Activated naive CD4-positive, alpha-beta T cell treated with anti-CD3 and anti-CD28 coated beads for 36 hours (primary cell): ENCODE measurements at regions not wholly inside any gene's neighbourhood (a gene's known extent, or its start where the extent isn't known, plus 50 kb on each side); places are given as distances from the start of the nearest gene placed in this dataset.
"Not testable (repeated sequence)": the region's sequence is repeated elsewhere in the genome, so short reads cannot be mapped to it uniquely, and the experiment has no call there.

Source experiments
- CTCF ChIA-PET: fragments of 350-600 bp; sonication (Branson Sonifier 250); formaldehyde crosslinking; loops from one replicate; lab custom pipeline; 2021; ENCODE audit warnings: antibody characterized with exemption; lab: Charles Lee
- DNase-seq: peaks from one replicate; pipeline ENCODE4 v3.0.0-alpha.2; 2020
- H3K27ac Mint-ChIP-seq: one replicate; pipeline ENCODE4 v1.8.0; 2021; ENCODE audit warnings: mild to moderate bottlenecking, mixed read lengths
- H3K27me3 Mint-ChIP-seq: one replicate; pipeline ENCODE4 v1.8.0; 2021; ENCODE audit warnings: low read depth, mixed read lengths
- H3K36me3 Mint-ChIP-seq: one replicate; pipeline ENCODE4 v1.8.0; 2021; ENCODE audit warnings: low read depth, mixed read lengths
- H3K4me1 Mint-ChIP-seq: one replicate; pipeline ENCODE4 v1.8.0; 2021; ENCODE audit warnings: low read depth, mixed read lengths
- H3K4me3 Mint-ChIP-seq: one replicate; pipeline ENCODE4 v1.8.0; 2021; ENCODE audit warnings: mild to moderate bottlenecking, moderate library complexity, mixed read lengths
- H3K9me3 Mint-ChIP-seq: one replicate; pipeline ENCODE4 v1.8.0; 2021; ENCODE audit warnings: mixed read lengths
- intact Hi-C: fragments of 100-400 bp; cut with micrococcal nuclease; formaldehyde crosslinking; loops from one replicate; pipeline ENCODE4 v1.15.1; 2023

DNA sequence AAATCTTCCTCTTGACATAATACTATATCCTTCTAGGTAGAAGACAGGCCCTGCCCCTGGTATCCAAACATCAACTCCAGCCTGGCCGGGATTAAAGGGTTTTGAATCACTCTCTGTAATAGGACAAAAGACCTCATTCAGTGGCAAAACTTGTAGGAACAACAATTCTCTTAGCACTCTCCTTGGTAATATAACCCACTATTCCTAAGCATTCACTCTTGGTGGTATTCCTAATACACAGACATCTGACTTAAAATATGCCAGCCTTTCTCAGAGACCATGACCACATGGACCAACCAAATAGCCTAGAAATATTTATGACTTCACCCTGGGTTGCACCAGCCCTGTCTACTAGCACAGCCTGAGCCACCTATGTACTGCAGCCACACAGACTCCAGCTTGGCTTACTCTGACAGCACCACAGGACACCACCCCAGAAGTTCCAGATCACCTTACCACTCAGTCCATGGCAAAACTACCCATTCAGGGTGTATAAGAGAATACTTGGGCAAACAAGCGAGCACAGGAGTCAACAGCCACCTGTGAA is 244.9 kb upstream of the NEBL start:
- intact Hi-C loops, result no loop called here
- no peak for DNase-seq
- Mint-ChIP-seq H3K36me3 (no peaks in the 10 kb centered on the region), H3K4me3 (no peak overlapping the region), H3K4me1 (no peaks in the 10 kb centered on the region), H3K9me3 (no peaks in the 10 kb centered on the region), H3K27ac (no peak overlapping the region), H3K27me3 (peaks cover 5% of the 10 kb centered on the region)
- CTCF ChIA-PET, result no interaction called here

DNA sequence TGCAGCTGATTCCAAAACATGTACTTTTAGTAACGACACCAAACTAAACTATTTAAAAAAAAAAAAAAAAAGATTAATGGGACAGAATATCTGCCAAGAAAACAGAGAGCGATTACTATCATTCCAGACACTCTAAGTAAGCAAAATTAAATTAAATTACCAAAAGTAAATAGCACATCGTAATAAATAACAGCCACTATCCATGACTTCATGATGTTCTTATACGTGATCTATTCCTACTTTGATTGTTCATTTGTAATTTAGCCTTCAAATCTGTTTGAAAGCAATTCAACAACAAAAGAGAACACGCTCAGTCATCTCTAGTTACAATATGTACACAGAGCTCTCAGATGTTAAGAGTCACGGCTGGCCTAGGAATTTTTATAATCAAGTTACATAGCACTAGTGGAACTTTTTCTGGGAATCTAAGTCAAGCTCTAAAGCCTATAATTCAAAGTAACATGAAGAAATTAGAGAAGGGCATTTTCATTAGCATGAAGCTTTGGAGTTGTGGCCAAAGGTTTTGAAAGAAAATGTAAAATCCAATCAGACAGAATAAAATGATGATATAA is 241.7 kb upstream of the NEBL start:
- DNase-seq, result no peak
- Mint-ChIP-seq H3K4me3 (no peak overlapping the region), H3K9me3 (no peaks in the 10 kb centered on the region), H3K27ac (no peak overlapping the region), H3K27me3 (peaks cover 5% of the 10 kb centered on the region), H3K4me1 (no peaks in the 10 kb centered on the region), H3K36me3 (no peaks in the 10 kb centered on the region)
- intact Hi-C loops, result no loop called here
- CTCF ChIA-PET, result interaction anchor here (0.7 kb wide), 1 partner anchor 82 kb away, joined by 3 read pairs; no protein-coding TSS in a partner anchor

DNA sequence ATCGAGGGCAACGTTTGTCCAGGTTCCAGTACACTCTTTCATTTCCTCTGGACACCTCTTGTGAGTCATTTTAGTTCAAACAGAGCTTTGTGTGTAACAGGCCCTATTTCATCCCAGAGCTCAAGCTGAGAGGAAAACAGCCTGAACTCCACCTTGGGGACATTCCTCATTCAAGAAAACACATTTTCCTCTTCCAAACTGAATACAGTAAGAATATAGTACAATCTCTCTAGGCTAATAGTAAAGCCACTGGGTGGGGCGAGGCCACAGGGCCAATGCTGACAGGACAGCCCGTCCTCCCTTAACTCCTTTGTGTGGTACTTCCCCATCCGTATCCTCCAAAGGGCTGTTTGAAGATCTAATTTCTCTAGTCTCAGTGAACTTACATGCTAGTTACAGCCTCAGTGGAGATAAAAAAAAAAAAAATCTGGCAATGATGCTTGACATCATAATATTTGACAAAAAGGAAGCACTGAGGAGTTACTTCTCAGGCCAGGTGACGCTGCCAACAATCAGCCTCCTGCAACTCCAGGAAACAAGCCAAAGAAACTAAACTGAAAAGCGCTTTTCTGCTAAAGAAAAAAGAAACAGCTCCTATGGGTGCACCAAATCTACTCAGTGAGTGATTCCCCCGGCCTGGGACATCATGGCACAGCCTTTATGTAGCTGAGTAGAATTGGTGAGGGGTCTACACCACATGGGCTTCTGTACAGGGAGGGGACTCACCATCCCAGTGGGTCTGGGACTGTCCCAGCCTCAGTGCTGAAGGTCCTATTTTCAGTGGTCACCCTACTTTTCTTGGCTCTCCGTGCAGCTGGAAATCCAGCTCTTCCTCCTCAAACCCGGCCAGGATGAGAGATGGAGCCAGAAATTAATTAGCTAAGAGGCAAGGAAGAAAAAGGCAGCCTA is 238.2 kb upstream of the NEBL start:
- Mint-ChIP-seq H3K9me3 (no peaks in the 10 kb centered on the region), H3K4me1 (no peaks in the 10 kb centered on the region), H3K4me3 (no peak overlapping the region), H3K36me3 (no peaks in the 10 kb centered on the region), H3K27me3 (no peaks in the 10 kb centered on the region), H3K27ac (no peak overlapping the region)
- no peak for DNase-seq
- intact Hi-C loops, result no loop called here
- CTCF ChIA-PET, result no interaction called here

DNA sequence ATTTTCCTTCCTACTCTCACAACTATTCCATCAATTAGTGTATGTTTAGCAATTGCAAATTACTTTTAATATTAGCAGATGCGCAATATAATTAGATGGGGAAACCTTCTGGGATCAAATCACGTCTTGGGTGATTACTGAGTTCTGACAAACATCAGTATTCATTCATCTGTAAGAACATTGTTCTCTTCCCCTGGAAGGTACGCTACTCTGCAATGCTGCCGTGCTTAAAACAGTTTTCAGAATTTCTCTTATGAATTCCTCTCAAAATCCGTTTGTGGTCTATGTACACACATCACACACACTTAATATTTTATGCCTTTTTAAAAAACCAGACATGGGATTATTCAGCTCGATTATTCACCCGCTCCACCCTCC is 237.5 kb upstream of the NEBL start:
- intact Hi-C loops, result no loop called here
- no peaks in the 10 kb centered on the region for H3K4me1 Mint-ChIP-seq
- CTCF ChIA-PET, result no interaction called here
- no peaks in the 10 kb centered on the region for H3K9me3 Mint-ChIP-seq
- H3K4me3 Mint-ChIP-seq, result no peak overlapping the region
- H3K27ac Mint-ChIP-seq, result no peak overlapping the region
- H3K36me3 Mint-ChIP-seq, result no peaks in the 10 kb centered on the region
- no peaks in the 10 kb centered on the region for H3K27me3 Mint-ChIP-seq
- DNase-seq, result no peak

DNA sequence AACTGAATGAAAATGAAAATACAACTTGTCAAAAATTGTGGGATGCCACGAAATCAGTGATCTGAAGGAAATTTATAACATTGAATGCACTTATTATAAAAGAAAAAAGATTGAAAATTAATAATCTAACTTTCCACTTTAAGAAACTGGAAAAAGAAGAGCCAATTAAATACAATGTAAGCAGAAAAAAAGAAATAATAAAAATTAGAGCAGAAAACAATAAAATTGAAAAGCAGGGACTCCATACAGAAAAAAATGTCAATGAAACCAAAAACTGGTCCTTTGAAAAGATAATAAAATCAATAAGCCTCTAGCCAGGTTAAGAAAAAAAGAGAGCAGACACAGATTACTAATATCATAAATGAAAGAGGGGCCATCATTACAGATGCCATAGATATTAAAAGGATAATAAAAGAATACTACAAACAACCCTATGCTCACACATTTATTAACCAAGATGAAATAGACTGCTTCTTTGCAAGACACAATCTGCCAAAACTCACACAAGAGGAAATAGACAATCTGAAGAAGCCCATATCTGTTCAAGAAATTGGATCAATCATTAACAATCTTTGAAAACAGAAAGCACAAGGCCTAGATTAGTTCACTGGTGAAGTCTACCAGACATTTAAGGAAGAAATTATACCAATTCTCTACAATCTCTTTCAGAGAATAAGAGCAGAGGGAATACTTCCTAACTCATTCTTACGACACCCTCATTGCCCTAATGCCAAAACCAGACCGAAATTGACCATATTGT is 233.8 kb upstream of the NEBL start:
- intact Hi-C loops, result no loop called here
- Mint-ChIP-seq H3K9me3 (no peaks in the 10 kb centered on the region), H3K27me3 (peaks cover 3% of the 10 kb centered on the region), H3K27ac (no peak overlapping the region), H3K4me1 (no peaks in the 10 kb centered on the region), H3K4me3 (no peak overlapping the region), H3K36me3 (no peaks in the 10 kb centered on the region)
- CTCF ChIA-PET, result no interaction called here
- DNase-seq, result no peak

DNA sequence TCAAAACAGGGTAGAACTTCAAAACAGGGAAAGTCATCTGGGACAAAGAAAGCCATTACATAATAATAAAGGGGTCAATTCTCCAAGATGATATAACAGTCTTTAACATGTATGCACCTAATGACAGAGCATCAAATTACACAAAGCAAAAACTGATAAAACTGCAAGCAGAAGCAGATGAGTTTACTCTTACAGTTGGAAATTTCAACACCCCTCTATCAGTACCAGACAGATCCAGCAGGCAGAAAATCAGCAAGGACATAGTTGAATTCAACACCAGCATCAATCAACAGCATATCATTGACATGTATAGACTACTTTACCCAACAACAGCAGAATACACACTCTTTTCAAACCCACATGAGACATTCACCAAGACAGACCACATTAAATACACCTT is 233.0 kb upstream of the NEBL start:
- H3K4me1 Mint-ChIP-seq, result no peaks in the 10 kb centered on the region
- H3K9me3 Mint-ChIP-seq, result no peaks in the 10 kb centered on the region
- no peak for DNase-seq
- no peaks in the 10 kb centered on the region for H3K36me3 Mint-ChIP-seq
- CTCF ChIA-PET, result no interaction called here
- peaks cover 3% of the 10 kb centered on the region for H3K27me3 Mint-ChIP-seq
- intact Hi-C loops, result no loop called here
- H3K27ac Mint-ChIP-seq, result no peak overlapping the region
- H3K4me3 Mint-ChIP-seq, result no peak overlapping the region

DNA sequence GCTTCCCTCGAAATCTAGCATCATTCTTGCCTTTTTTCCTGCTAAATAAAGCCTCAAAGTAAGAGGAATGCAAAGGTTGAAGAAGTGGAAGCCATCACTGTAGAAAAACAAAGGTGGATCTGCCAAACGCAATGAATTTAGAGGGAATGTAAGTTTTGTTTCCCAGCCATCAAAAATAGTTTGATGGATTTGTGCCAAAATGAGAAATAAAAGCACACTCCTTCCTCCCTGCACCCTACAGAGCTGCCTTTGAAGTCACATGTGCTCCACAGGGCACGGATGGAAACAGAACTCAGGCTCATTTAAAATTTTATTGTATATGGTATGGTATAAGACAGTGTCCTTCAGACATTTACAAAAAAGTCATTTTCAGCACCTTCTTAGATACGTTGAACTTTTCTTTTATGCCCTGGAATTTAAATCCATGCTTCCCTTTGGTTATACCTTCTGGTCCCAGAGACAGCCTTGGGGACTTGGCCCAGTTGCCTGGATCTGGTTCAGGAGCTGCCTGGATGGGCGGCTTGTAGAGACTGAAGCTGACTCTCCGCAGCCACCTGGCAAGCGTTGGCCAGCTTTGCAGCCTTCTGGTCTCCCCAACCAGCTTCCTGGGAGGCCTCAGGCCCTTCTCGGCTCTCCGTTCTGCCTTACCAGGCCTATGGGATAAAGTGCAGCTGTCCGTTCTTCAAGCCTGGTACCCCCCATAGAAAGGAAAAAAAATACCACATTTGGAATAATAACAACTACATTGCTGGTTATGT is 228.5 kb upstream of the NEBL start:
- Mint-ChIP-seq H3K27ac (no peak overlapping the region), H3K27me3 (peaks cover 5% of the 10 kb centered on the region), H3K4me3 (no peak overlapping the region), H3K4me1 (no peaks in the 10 kb centered on the region), H3K9me3 (no peaks in the 10 kb centered on the region), H3K36me3 (no peaks in the 10 kb centered on the region)
- CTCF ChIA-PET, result no interaction called here
- intact Hi-C loops, result no loop called here
- no peak for DNase-seq

DNA sequence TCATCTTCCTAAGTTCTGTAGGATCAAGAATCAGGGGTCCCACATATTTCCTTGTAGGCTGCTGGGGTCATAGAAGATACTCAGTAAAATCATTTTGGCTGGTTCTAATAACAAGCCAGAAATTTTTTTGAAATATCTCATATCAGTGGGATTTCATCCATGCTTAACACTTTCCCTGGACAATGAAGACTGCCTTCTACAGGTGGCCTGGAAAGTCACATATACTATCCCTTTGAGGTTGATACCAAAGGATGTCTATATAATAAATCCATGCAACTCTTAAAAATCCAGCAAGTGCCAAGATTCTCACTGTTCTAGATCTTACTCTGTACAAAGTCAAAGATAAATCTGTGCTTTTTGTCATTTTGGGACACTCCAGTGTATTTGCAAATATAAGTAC is 225.8 kb upstream of the NEBL start:
- CTCF ChIA-PET, result no interaction called here
- no peaks in the 10 kb centered on the region for H3K36me3 Mint-ChIP-seq
- no peak for DNase-seq
- H3K4me3 Mint-ChIP-seq, result no peak overlapping the region
- no peaks in the 10 kb centered on the region for H3K9me3 Mint-ChIP-seq
- intact Hi-C loops, result no loop called here
- peaks cover 5% of the 10 kb centered on the region for H3K27me3 Mint-ChIP-seq
- no peak overlapping the region for H3K27ac Mint-ChIP-seq
- H3K4me1 Mint-ChIP-seq, result no peaks in the 10 kb centered on the region

DNA sequence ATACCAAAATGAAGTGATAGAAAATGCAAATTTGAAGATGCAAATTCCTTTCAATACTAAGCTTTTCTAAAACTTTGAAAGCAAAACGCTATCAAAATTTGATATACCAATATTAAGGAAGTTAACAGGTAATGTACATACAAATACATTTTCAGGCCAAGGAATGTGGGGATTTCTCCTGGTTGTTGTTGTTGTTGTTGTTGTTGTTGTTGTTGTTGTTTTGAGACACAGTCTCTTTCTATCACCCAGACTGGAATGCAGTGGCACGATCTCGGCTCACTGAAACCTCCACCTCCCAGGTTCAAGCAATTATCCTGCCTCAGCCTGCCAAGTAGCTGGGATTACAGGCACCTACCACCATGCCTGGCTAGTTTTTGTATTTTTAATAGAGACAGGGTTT is 224.7 kb upstream of the NEBL start:
- H3K4me1 Mint-ChIP-seq, H3K27ac Mint-ChIP-seq, H3K27me3 Mint-ChIP-seq, DNase-seq, H3K4me3 Mint-ChIP-seq, CTCF ChIA-PET, H3K36me3 Mint-ChIP-seq, intact Hi-C loops, H3K9me3 Mint-ChIP-seq: not testable (repeated sequence)

DNA sequence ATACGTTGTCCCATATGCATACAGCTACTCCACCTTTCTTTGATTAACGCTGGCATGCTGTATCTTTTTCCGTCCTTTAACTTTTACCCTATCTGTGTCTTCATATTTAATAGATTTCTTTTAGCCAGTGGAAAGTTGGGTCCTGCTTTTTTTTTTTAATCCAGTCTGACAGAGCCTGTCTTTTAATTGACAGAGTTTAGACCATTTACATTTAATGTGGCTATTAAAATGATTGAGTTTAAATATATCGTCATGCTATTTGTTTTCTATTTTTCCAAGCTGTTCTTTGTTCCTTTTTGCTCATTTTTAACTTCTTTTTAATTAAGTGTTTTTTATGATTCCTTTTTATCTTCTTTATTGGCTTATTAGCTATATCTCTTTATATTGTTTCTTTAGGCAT is 217.6 kb upstream of the NEBL start:
- Mint-ChIP-seq H3K4me1 (no peaks in the 10 kb centered on the region), H3K27me3 (peaks cover 11% of the 10 kb centered on the region), H3K36me3 (peaks cover 2% of the 10 kb centered on the region), H3K27ac (no peak overlapping the region), H3K4me3 (no peak overlapping the region), H3K9me3 (peaks cover 5% of the 10 kb centered on the region)
- DNase-seq, result no peak
- CTCF ChIA-PET, result no interaction called here
- intact Hi-C loops, result no loop called here

DNA sequence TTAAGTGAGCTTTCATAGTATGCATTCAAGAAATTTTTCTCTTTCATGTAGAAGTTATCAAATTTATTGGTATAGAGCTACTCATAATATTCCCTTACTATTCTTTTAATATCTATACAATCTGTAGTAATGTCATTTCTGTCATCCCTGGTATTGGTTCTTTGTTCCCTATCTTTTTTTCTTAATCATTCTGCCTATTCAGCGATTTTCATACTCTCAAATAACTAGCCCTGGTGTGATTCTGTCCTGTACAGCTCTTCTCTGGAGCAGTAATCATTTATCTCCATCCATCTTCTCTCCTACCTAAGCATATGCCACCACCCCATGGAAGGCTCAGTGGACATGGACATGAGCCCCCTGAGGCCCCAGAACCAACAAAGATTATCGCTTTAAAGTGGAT is 213.2 kb upstream of the NEBL start:
- Mint-ChIP-seq H3K4me3 (no peak overlapping the region), H3K9me3 (peaks cover 6% of the 10 kb centered on the region), H3K4me1 (no peaks in the 10 kb centered on the region), H3K27me3 (peaks cover 9% of the 10 kb centered on the region), H3K36me3 (peaks cover 2% of the 10 kb centered on the region), H3K27ac (no peak overlapping the region)
- CTCF ChIA-PET, result no interaction called here
- intact Hi-C loops, result no loop called here
- no peak for DNase-seq

DNA sequence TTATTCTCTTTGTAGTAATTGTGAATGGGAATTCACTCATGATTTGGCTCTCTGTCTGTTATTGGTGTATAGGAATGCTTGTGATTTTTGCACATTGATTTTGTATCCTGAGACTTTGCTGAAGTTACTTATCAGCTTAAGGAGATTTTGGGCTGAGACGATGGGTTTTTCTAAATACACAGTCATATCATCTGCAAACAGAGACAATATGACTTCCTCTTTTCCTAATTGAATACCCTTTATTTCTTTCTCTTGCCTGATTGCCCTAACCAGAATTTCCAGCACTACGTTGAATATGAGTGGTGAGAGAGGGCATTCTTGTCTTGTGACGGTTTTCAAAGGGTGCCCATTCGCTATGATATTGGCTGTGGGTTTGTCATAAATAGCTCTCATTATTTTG is 209.8 kb upstream of the NEBL start:
- H3K9me3 Mint-ChIP-seq, intact Hi-C loops, H3K36me3 Mint-ChIP-seq, H3K27ac Mint-ChIP-seq, DNase-seq, H3K4me1 Mint-ChIP-seq, H3K27me3 Mint-ChIP-seq, H3K4me3 Mint-ChIP-seq, CTCF ChIA-PET: not testable (repeated sequence)
